ENCODE measurements at regions not wholly inside any gene's neighbourhood (a gene's known extent, or its start where the extent isn't known, plus 50 kb on each side); places are given as distances from the start of the nearest gene placed in this dataset.

DNA sequence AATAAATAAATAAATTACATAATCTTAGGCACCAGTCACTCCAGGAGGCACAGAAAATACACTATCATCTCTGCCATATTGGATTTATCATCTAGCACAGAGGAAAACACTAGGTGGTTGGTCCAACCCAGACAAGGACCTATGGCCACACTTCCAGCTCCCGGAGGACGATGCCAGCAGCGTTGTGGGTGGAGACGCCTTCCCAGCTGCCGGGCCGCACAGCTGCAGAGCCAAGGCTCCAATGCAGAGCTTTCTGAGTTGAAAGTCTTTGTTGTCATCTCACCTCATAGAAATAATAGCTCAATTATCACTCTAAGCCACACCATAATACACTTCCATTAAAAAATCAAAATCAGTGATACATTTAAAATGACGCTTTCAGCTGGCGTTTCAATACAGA, 457.1 kb upstream of the SALL3 start:
- TF ChIP-seq, protein P1, sequence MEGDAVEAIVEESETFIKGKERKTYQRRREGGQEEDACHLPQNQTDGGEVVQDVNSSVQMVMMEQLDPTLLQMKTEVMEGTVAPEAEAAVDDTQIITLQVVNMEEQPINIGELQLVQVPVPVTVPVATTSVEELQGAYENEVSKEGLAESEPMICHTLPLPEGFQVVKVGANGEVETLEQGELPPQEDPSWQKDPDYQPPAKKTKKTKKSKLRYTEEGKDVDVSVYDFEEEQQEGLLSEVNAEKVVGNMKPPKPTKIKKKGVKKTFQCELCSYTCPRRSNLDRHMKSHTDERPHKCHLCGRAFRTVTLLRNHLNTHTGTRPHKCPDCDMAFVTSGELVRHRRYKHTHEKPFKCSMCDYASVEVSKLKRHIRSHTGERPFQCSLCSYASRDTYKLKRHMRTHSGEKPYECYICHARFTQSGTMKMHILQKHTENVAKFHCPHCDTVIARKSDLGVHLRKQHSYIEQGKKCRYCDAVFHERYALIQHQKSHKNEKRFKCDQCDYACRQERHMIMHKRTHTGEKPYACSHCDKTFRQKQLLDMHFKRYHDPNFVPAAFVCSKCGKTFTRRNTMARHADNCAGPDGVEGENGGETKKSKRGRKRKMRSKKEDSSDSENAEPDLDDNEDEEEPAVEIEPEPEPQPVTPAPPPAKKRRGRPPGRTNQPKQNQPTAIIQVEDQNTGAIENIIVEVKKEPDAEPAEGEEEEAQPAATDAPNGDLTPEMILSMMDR (CRISPR knock-in tag; IDR thresholded peaks at IDR 0.05): no peak
- TF ChIP-seq CC2D1A (CRISPR knock-in tag; IDR thresholded peaks at IDR 0.05) (no peak), CREM (IDR thresholded peaks at IDR 0.05) (no peak), CREM (CRISPR knock-in tag; IDR thresholded peaks at IDR 0.05) (no peak), ZNF782 (CRISPR knock-in tag; IDR thresholded peaks at IDR 0.05; ENCODE audit: borderline replicate concordance) (no peak), PCBP2 (optimal IDR thresholded peaks at IDR 0.05; ENCODE audit: low read depth, low read length, poor library complexity, severe bottlenecking) (no peak), ZNF776 (CRISPR knock-in tag; IDR thresholded peaks at IDR 0.05) (no peak)
- TF ChIP-seq, protein P2, sequence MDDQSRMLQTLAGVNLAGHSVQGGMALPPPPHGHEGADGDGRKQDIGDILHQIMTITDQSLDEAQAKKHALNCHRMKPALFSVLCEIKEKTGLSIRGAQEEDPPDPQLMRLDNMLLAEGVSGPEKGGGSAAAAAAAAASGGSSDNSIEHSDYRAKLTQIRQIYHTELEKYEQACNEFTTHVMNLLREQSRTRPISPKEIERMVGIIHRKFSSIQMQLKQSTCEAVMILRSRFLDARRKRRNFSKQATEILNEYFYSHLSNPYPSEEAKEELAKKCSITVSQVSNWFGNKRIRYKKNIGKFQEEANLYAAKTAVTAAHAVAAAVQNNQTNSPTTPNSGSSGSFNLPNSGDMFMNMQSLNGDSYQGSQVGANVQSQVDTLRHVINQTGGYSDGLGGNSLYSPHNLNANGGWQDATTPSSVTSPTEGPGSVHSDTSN (CRISPR knock-in tag; IDR thresholded peaks at IDR 0.05; ENCODE audit: borderline replicate concordance): no peak

Data from HepG2 (cell line).